ENCODE measurements at regions not wholly inside any gene's neighbourhood (a gene's known extent, or its start where the extent isn't known, plus 50 kb on each side); places are given as distances from the start of the nearest gene placed in this dataset.
"Not testable (repeated sequence)": the region's sequence is repeated elsewhere in the genome, so short reads cannot be mapped to it uniquely, and the experiment has no call there.

- DNase-seq: no peak
Measured at GRCh38 chr4:114383721-114384120, 214.9 kb upstream of the UGT8 start.

GRCh38 chr4:114384629-114385028, 214.0 kb upstream of the UGT8 start:
- peak; percentile 39 for DNase-seq

GRCh38 chr4:114385195-114385985, 213.2 kb upstream of the UGT8 start:
- DNase-seq: no peak

DNA sequence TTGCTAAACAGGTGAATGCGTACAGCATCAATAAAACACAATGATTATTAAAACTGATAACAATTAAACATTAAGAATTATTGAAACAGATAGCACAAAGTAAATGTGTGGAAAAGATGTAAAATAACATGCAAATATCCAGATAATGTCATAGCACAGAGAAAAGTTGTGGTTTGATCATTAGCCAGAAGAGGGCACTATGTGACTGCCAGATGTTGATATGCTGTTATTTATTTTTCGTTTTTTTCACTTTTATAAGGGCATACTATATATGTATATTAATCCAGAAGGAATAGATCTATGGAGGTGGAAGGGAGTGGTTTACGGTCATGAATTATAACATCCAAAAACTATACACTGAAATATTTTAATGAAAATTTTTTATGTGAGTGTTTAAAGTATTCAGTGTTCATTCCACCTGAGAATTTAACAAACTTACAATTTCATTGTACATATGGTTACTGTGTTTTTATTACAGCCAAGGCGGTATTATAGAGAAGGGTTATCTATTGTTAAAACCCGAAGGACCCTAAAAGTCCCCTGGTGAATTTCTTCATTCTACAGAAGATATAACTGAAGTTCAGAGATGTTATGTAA, 211.9 kb upstream of the UGT8 start:
- DNase-seq: peak; percentile 32

GRCh38 chr4:114389070-114389685, 209.4 kb upstream of the UGT8 start:
- DNase-seq: no peak

DNA sequence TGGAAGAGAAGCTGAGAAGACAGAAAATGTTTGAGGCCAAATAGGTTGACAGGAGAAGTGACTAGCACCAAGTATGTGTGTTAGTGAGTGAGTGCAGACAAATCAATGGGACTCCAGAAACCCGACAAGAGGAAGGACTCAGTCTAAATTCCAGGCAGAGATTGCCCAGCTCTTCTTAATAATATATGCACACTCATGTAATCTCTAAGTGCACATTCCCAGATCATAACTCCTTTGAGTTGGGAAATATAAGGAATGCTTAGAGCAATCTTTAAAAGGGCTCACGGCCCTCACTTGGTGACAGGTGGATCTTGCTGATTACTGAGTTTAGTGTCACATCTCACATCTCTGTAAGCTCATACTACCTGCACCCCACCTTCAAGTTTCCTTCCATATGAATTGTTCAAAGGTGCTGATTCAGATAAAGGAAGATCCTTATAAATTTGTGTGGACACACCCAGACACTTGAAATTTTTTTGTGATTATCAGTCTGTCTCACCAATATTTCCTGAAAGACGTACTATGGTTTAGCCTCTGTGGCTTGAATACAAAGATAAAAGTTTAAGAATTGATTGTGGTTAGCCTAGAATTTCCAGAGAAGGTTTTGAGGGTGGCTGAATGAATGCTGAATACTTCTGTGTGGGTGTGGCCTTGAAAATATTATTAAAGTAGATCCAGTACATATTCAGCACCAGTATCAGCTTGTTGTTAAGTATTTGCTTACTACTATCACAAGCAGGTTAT, 205.1 kb upstream of the UGT8 start:
- no peak for DNase-seq

DNA sequence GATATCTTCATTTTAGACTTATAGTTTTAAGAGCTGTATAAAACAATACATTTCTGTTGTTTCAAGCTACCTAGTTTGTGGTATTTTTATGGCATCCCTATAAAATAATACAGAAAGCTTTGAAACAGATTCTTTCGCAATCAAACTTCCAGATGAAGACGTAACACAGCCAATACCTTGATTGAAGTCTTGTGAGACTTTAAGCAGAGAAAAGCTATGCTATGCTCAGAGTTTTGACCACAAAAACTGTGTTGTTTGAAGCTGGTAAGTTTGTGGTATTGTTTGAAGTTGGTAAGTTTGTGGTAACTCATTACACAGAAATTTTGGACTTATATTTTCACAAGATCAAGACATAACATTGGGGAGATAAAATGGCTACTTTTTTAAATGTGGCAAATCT, 201.8 kb upstream of the UGT8 start:
- no peak for DNase-seq

GRCh38 chr4:114398410-114398809, 200.2 kb upstream of the UGT8 start:
- no peak for DNase-seq

- DNase-seq: no peak
Measured at GRCh38 chr4:114399105-114399504, 199.5 kb upstream of the UGT8 start.

DNA sequence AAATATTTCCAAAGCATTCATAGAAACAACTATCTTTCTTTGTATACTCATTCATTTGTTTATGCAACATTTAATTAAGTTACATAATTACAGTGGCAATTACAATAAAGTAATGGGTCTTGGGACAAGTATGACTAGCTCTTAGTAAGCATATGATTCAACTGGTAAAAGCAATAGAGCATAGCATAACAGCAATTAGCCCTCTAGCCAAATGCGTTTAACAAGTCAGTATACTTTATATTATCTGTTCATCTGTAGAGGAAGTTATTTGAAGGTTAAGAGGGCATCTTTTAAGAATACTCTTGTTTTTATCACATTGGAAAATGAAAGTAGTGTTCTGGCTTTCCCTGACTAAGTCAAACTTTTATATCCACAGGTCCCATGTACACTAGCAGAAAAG, 198.1 kb upstream of the UGT8 start:
- no peak for DNase-seq

GRCh38 chr4:114401483-114401882, 197.1 kb upstream of the UGT8 start:
- DNase-seq: no peak

GRCh38 chr4:114417214-114417613, 181.4 kb upstream of the UGT8 start:
- DNase-seq: no peak

- no peak for DNase-seq
Measured at GRCh38 chr4:114420069-114420468, 178.5 kb upstream of the UGT8 start.

DNA sequence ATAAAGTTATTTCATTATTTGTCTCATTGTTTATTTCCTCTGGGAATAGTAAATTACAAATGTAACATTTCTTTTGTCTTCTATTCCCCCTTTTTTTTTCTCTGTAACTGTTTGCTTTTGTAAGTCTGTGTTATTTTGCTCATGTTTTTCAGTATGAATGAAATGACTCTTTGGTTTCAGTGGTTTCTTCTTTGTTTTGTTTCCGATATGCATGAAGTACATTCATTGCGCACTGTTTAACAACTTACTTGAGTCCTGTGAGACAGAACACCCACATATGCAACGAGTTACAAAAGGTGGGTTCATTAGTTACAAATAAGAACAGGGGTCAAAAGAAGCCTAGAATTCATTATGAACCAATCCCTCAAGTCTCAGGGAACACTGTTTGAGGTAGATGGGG, 175.0 kb upstream of the UGT8 start:
- no peak for DNase-seq

DNA sequence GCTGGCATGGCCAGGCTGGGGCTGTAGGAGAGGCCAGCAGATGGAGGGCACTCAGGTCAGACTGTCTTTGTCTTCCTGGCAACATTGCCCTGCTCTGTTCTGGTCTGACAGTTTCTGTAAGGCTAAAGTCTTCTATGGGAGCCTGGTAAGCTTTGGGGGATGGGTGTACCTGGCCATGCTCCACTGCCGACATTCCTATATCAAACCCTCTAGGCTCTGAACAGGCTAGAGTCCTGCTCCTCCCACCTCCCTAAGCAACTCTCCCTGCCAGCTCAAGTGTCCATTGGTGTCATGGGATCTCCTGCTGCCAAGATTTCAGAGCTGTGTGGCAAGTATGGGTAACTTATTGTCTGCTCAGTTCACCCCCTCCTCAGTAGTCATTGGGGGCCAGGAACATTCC, 163.5 kb upstream of the UGT8 start:
- no peak for DNase-seq

GRCh38 chr4:114442856-114443255, 155.8 kb upstream of the UGT8 start:
- DNase-seq: no peak

GRCh38 chr4:114444211-114444610, 154.4 kb upstream of the UGT8 start:
- DNase-seq: no peak

DNA sequence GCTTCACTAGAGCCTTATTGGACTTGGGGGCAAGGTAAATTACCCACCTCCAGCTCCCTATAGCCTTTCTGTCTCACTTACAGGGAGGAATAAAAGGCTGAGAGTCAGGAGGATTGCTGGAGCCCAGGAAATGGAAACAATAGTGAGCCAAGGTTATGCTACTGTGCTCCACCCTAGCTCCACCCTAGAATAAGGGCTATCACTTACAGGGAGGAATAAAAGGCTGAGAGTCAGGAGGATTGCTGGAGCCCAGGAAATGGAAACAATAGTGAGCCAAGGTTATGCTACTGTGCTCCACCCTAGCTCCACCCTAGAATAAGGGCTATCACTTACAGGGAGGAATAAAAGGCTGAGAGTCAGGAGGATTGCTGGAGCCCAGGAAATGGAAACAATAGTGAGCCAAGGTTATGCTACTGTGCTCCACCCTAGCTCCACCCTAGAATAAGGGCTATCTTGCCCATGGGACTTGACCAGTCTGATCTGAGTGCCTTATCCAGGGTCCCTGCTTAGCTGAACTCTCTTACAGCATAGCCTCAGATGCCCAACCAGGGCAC, 150.6 kb upstream of the UGT8 start:
- not testable (repeated sequence) for DNase-seq

DNA sequence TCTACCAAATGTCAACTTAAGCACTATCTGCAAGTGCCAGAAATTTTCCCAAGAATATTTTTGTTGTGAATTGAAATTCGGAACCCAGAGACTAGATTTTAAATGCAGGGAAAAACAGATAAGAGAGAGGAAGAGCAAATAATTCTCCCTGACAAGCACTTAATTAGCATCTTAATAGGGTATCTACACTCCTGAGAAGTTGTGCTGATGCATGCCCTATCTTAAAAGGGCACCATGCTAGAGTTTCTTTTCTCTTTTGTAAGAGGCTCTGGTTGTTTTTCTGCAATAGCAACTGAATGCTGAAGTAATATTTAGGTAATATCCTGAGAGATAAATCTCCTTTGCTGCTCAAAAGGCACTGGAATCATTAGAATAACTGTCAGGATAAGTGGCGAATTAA, 139.9 kb upstream of the UGT8 start:
- DNase-seq: no peak

DNA sequence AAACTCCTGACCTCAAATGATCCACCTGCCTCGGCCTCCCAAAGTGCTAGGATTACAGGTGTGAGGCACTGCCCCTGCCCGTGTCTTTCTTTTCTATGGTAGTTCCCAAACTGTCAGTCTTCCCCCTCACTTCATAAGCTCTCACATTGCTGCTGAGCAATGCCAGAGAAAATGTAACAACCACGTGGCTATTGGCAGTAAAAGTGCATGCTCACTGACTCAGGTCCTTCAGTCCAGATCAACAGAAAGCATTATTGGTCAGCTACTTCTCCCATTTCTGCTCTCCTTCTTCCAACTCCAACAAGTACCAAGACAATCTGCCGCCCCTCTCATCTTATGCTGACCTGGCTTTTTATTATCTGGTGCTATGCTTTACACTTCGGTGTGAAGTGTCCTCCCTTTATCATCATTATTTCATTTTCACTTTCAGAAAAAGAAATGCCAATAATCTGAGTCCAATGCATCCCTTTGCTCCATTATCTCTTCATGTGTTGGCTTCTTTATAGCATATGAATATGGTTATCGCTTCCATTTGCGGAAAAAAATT, 133.8 kb upstream of the UGT8 start:
- DNase-seq: no peak

DNA sequence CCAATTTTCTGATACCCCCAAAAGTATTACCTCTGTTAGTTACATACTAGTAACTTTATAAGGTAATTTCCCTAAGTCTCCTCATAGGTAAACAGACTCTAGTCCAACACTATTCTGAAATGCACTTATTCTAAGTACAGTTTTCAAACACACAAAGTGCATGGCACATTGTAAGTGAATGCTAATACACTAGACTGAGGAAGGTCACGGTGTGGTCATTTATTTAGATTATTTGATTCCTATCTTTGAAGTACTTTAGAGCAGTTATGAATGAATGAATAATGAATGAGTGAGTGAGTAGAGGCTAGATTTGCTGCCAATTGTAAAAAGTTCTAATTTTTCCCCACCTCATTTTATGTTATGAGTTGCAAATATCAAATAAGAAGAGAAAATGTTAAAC, 132.8 kb upstream of the UGT8 start:
- no peak for DNase-seq

- no peak for DNase-seq
Measured at GRCh38 chr4:114466299-114466698, 132.3 kb upstream of the UGT8 start.

Measured in NCI-H1694 treated with DMSO at 0.1 percent for 48 hours (cell line).